Mesendoderm (in vitro differentiated cells): ENCODE measurements at regions not wholly inside any gene's neighbourhood (a gene's known extent, or its start where the extent isn't known, plus 50 kb on each side); places are given as distances from the start of the nearest gene placed in this dataset.
A peak's percentile ranks its signal among the peaks of the same experiment; 100 is the strongest.

Experiments used
- DNase-seq: peaks from one replicate; pipeline ENCODE4 v3.0.0; 2013
- H2AK5ac ChIP-seq: 2 replicates; pipeline ENCODE4 v1.6.1; 2013; ENCODE audit warnings: low read length, inconsistent platforms
- H2BK120ac ChIP-seq: 2 replicates; pipeline ENCODE4 v1.6.1; 2013; ENCODE audit warnings: low read depth, mild to moderate bottlenecking, low read length, moderate library complexity, mixed read lengths
- H2BK15ac ChIP-seq: replicated peaks from 2 replicates; pipeline ENCODE4 v1.6.1; 2013; ENCODE audit warnings: low read depth, mild to moderate bottlenecking, moderate library complexity
- H2BK5ac ChIP-seq: 2 replicates; pipeline ENCODE4 v1.6.1; 2013; ENCODE audit warnings: low read length, inconsistent platforms
- H3K18ac ChIP-seq: 2 replicates; pipeline ENCODE4 v1.6.1; 2013; ENCODE audit warnings: mild to moderate bottlenecking, low read length, mixed read lengths
- H3K23ac ChIP-seq: one replicate; pipeline ENCODE4 v1.6.1; 2013; ENCODE audit warnings: low read length
- H3K27ac ChIP-seq: 2 replicates; pipeline ENCODE4 v1.5.1; 2013; ENCODE audit warnings: low read depth, mild to moderate bottlenecking, inconsistent platforms, low read length, moderate library complexity
- H3K27me3 ChIP-seq: 2 replicates; pipeline ENCODE4 v1.6.1; 2013; ENCODE audit warnings: low read length, control low read depth, mild to moderate bottlenecking, inconsistent platforms; ENCODE audit not compliant: insufficient read depth, poor library complexity
- H3K36me3 ChIP-seq: 2 replicates; pipeline ENCODE4 v1.6.1; 2013; ENCODE audit warnings: low read length, inconsistent platforms; ENCODE audit not compliant: control insufficient read depth, insufficient read depth
- H3K4ac ChIP-seq: one replicate; pipeline ENCODE4 v1.6.1; 2013; ENCODE audit warnings: low read depth, mild to moderate bottlenecking, low read length, moderate library complexity
- H3K4me1 ChIP-seq: 2 replicates; pipeline ENCODE4 v1.6.1; 2013; ENCODE audit warnings: low read depth, low read length, inconsistent platforms; ENCODE audit not compliant: control insufficient read depth
- H3K4me2 ChIP-seq: 2 replicates; pipeline ENCODE4 v1.6.1; 2013; ENCODE audit warnings: low read length
- H3K4me3 ChIP-seq: 2 replicates; pipeline ENCODE4 v1.5.1; 2013; ENCODE audit warnings: mild to moderate bottlenecking, low read length
- H3K56ac ChIP-seq: one replicate; pipeline ENCODE4 v1.6.1; 2013; ENCODE audit warnings: low read length
- H3K79me1 ChIP-seq: 2 replicates; pipeline ENCODE4 v1.6.1; 2013; ENCODE audit warnings: low read length, inconsistent platforms
- H3K79me2 ChIP-seq: 2 replicates; pipeline ENCODE4 v1.6.1; 2013; ENCODE audit warnings: mild to moderate bottlenecking, low read length; ENCODE audit not compliant: control insufficient read depth, insufficient read depth
- H3K9ac ChIP-seq: 2 replicates; pipeline ENCODE4 v1.6.1; 2013; ENCODE audit warnings: low read length, inconsistent platforms
- H4K5ac ChIP-seq: one replicate; pipeline ENCODE4 v1.6.1; 2013; ENCODE audit warnings: low read length
- H4K8ac ChIP-seq: one replicate; pipeline ENCODE4 v1.6.1; 2013; ENCODE audit warnings: low read depth, mild to moderate bottlenecking, control low read depth, low read length, moderate library complexity
- WGBS: extraction: QIAGEN DNeasy Blood & Tissue Kit; methylation state at CpG from one replicate; pipeline ENCODE4 v1.1.7; 2013; ENCODE audit warnings: low lambda C conversion rate, missing lambda C conversion rate; ENCODE audit not compliant: insufficient coverage; ENCODE audit errors: extremely low coverage; 5-methylcytosine and 5-hydroxymethylcytosine counted together

GRCh38 chr1:232579958-232580941 lies 49.7 kb downstream of the SIPA1L2 start:
- DNase-seq, result peak; percentile 65
- Histone ChIP-seq H2BK15ac (no peak overlapping the region), H3K4me1 (peaks cover 28% of the 10 kb centered on the region), H3K36me3 (no peaks in the 10 kb centered on the region), H3K27ac (peak overlapping the region; percentile 8), H3K27me3 (no peaks in the 10 kb centered on the region), H2BK120ac (no peak overlapping the region), H3K23ac (no peak overlapping the region), H3K4me2 (no peak overlapping the region), H4K8ac (no peak overlapping the region), H3K56ac (no peak overlapping the region), H3K9ac (no peak overlapping the region), H4K5ac (no peak overlapping the region), H2BK5ac (no peak overlapping the region), H3K18ac (no peak overlapping the region), H3K4me3 (no peak overlapping the region), H3K79me1 (peaks cover 22% of the 10 kb centered on the region), H3K79me2 (peaks cover 43% of the 10 kb centered on the region), H3K4ac (no peak overlapping the region), H2AK5ac (peak overlapping the region; percentile 47)
- WGBS, result no CpG with 5 or more reads among the region's 3 CpGs

- peaks cover 33% of the 10 kb centered on the region for H3K4me1 ChIP-seq
- H2AK5ac ChIP-seq, result peak overlapping the region; percentile 58
- H4K8ac ChIP-seq, result peak overlapping the region; percentile 40
- H3K4me3 ChIP-seq, result no peak overlapping the region
- no CpG with 5 or more reads among the region's 1 CpG for WGBS
- peaks cover 47% of the 10 kb centered on the region for H3K79me2 ChIP-seq
- peak overlapping the region; percentile 33 for H2BK5ac ChIP-seq
- peaks cover 24% of the 10 kb centered on the region for H3K79me1 ChIP-seq
- H3K23ac ChIP-seq, result no peak overlapping the region
- no peak for DNase-seq
- H3K56ac ChIP-seq, result no peak overlapping the region
- H3K36me3 ChIP-seq, result no peaks in the 10 kb centered on the region
- peak overlapping the region; percentile 64 for H2BK15ac ChIP-seq
- peak overlapping the region; percentile 67 for H3K27ac ChIP-seq
- peak overlapping the region; percentile 40 for H3K18ac ChIP-seq
- H3K9ac ChIP-seq, result no peak overlapping the region
- no peak overlapping the region for H4K5ac ChIP-seq
- H3K27me3 ChIP-seq, result no peaks in the 10 kb centered on the region
- H3K4me2 ChIP-seq, result no peak overlapping the region
- H3K4ac ChIP-seq, result no peak overlapping the region
- H2BK120ac ChIP-seq, result peak overlapping the region; percentile 38
These were observed 50.5 kb downstream of the SIPA1L2 start for GRCh38 chr1:232579466-232579865.

- Histone ChIP-seq H3K4me1 (peaks cover 35% of the 10 kb centered on the region), H3K4me3 (no peak overlapping the region), H2BK120ac (no peak overlapping the region), H2BK15ac (no peak overlapping the region), H3K79me2 (peaks cover 45% of the 10 kb centered on the region), H3K4me2 (no peak overlapping the region), H3K9ac (no peak overlapping the region), H3K36me3 (no peaks in the 10 kb centered on the region), H3K4ac (no peak overlapping the region), H2AK5ac (no peak overlapping the region), H3K18ac (no peak overlapping the region), H4K5ac (no peak overlapping the region), H3K27ac (peak overlapping the region; percentile 67), H3K79me1 (peaks cover 24% of the 10 kb centered on the region), H4K8ac (no peak overlapping the region), H3K23ac (no peak overlapping the region), H2BK5ac (no peak overlapping the region), H3K56ac (peak overlapping the region; percentile 0), H3K27me3 (no peaks in the 10 kb centered on the region)
- peak; percentile 92 for DNase-seq
- WGBS, result no CpG with 5 or more reads among the region's 3 CpGs
These were observed 51.2 kb downstream of the SIPA1L2 start for GRCh38 chr1:232578651-232579195.

GRCh38 chr1:232577772-232578171 lies 52.2 kb downstream of the SIPA1L2 start:
- Histone ChIP-seq H3K79me1 (peaks cover 24% of the 10 kb centered on the region), H3K79me2 (peaks cover 48% of the 10 kb centered on the region), H3K4me2 (no peak overlapping the region), H3K23ac (no peak overlapping the region), H2BK15ac (no peak overlapping the region), H2BK120ac (no peak overlapping the region), H3K18ac (peak overlapping the region; percentile 30), H4K8ac (no peak overlapping the region), H2AK5ac (no peak overlapping the region), H3K9ac (no peak overlapping the region), H3K4me3 (no peak overlapping the region), H3K4me1 (peaks cover 38% of the 10 kb centered on the region), H3K4ac (no peak overlapping the region), H3K56ac (no peak overlapping the region), H3K36me3 (no peaks in the 10 kb centered on the region), H4K5ac (no peak overlapping the region), H3K27me3 (no peaks in the 10 kb centered on the region), H2BK5ac (no peak overlapping the region), H3K27ac (no peak overlapping the region)
- no peak for DNase-seq
- no CpG with 5 or more reads among the region's 2 CpGs for WGBS

GRCh38 chr1:232576537-232576936 lies 53.4 kb downstream of the SIPA1L2 start:
- Histone ChIP-seq H3K23ac (no peak overlapping the region), H3K4me3 (no peak overlapping the region), H3K4me1 (peaks cover 41% of the 10 kb centered on the region), H3K36me3 (no peaks in the 10 kb centered on the region), H2BK5ac (no peak overlapping the region), H3K79me2 (peaks cover 49% of the 10 kb centered on the region), H3K79me1 (peaks cover 21% of the 10 kb centered on the region), H4K5ac (no peak overlapping the region), H3K9ac (no peak overlapping the region), H3K18ac (peak overlapping the region; percentile 39), H3K4ac (peak overlapping the region; percentile 7), H3K56ac (peak overlapping the region; percentile 0), H2BK15ac (no peak overlapping the region), H3K27ac (no peak overlapping the region), H3K4me2 (no peak overlapping the region), H2AK5ac (no peak overlapping the region), H4K8ac (no peak overlapping the region), H2BK120ac (no peak overlapping the region), H3K27me3 (no peaks in the 10 kb centered on the region)
- DNase-seq, result no peak
- no CpG with 5 or more reads among the region's 8 CpGs for whole genome bisulfite sequencing
